H1 (cell line): ENCODE measurements at regions not wholly inside any gene's neighbourhood (a gene's known extent, or its start where the extent isn't known, plus 50 kb on each side); places are given as distances from the start of the nearest gene placed in this dataset.

Source experiments
- BACH1 ChIP-seq: IDR thresholded peaks from 2 replicates; pipeline ENCODE4 v1.6.1; 2012; ENCODE audit warnings: low read length, improper control_type of control experiment
- CHD2 ChIP-seq: IDR thresholded peaks from 2 replicates; pipeline ENCODE4 v1.6.1; 2012; ENCODE audit warnings: low read length, improper control_type of control experiment
- CTBP2 ChIP-seq: IDR thresholded peaks from 2 replicates; pipeline ENCODE4 v1.7.0; 2011; ENCODE audit warnings: borderline replicate concordance, mild to moderate bottlenecking, moderate library complexity, mixed read lengths, low read length; ENCODE audit not compliant: insufficient read depth, insufficient read length
- CTCF ChIP-seq, 3 experiments: IDR thresholded peaks; 1 replicate in 2 of 3; 2 replicates in 1 of 3; pipeline versions ENCODE4 v1.5.1 to v1.6.1; 2011; ENCODE audit warnings: low read length in 3 of 3, mild to moderate bottlenecking in 3 of 3, inconsistent platforms in 2 of 3, low read depth in 1 of 3, moderate library complexity in 1 of 3; ENCODE audit not compliant: insufficient read depth in 1 of 3; ENCODE audit errors: control extremely low read depth in 1 of 3
- EGR1 ChIP-seq: IDR thresholded peaks from 2 replicates; pipeline ENCODE4 v1.6.1; 2011; ENCODE audit warnings: low read depth, low read length, borderline replicate concordance
- EZH2 ChIP-seq: fragments of 200-600 bp; sonication (generic); IDR thresholded peaks from 2 replicates; pipeline ENCODE4 v1.7.1; 2012; ENCODE audit warnings: low read depth, mild to moderate bottlenecking, moderate library complexity, low read length, inconsistent platforms; ENCODE audit not compliant: severe bottlenecking
- HDAC6 ChIP-seq: IDR thresholded peaks from one replicate; pipeline ENCODE4 v1.7.1; 2012; ENCODE audit warnings: low read depth, mild to moderate bottlenecking, inconsistent platforms, low read length, moderate library complexity
- MAX ChIP-seq: IDR thresholded peaks from 2 replicates; pipeline ENCODE4 v1.6.1; 2012; ENCODE audit warnings: inconsistent platforms

GRCh38 chr11:115065830-115066664 lies 387.7 kb downstream of the NXPE2 start:
- TF ChIP-seq CTCF (IDR thresholded peaks at IDR 0.05; ENCODE audit: control extremely low read depth in 1 of 3, insufficient read depth in 1 of 3, low read depth in 1 of 3, low read length in 3 of 3) (no peak), EZH2 (no peak), EGR1 (no peak), MAX (no peak), BACH1 (no peak), CTBP2 (no peak), HDAC6 (no peak), CHD2 (no peak)
